ENCODE measurements at regions not wholly inside any gene's neighbourhood (a gene's known extent, or its start where the extent isn't known, plus 50 kb on each side); places are given as distances from the start of the nearest gene placed in this dataset.

DNA sequence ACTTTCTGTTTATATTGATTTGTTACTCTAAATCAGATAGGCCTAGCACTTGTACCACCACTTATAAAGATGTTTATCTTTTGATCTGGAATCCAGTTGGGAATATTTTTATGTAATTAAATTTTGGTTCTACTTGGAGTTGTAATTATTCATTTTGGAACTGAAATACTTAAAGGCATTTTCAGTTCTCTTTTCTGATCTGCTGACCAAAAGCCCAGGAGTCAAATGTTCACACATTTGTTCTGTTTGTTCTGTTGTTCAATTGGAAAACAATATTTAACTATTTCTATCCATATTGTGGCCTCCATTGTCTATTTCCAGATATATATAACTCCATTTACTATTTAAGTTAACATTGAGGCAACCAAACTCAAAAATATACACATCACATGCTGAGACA is 912.4 kb upstream of the EPHA6 start:
- Histone ChIP-seq H3K9ac (ENCODE audit: insufficient read depth in 1 of 2, low read depth in 2 of 2, low read length in 2 of 2) (no peak overlapping the region), H3K4me3 (no peak overlapping the region), H4K20me1 (replicated peaks; ENCODE audit: control insufficient read depth, insufficient read depth, low read length) (no peaks in the 10 kb centered on the region), H2AFZ (ENCODE audit: low read depth, low read length) (no peak overlapping the region), H3K4me2 (ENCODE audit: insufficient read depth, low read length) (no peak overlapping the region), H3K36me3 (ENCODE audit: control insufficient read depth, insufficient read depth, low read length) (no peaks in the 10 kb centered on the region), H3K4me1 (replicated peaks in 1 of 2; ENCODE audit: control insufficient read depth in 2 of 2, insufficient read depth in 2 of 2, low read length in 2 of 2) (no peaks in the 10 kb centered on the region), H3K79me2 (ENCODE audit: control insufficient read depth, insufficient read depth, low read length) (no peaks in the 10 kb centered on the region), H3K27me3 (ENCODE audit: control insufficient read depth in 2 of 2, insufficient read depth in 2 of 2, low read length in 2 of 2) (no peaks in the 10 kb centered on the region), H3K9me1 (ENCODE audit: control insufficient read depth, insufficient read depth, low read length) (no peaks in the 10 kb centered on the region), H3K9me3 (replicated peaks; ENCODE audit: control insufficient read depth, insufficient read depth, low read depth, low read length) (no peaks in the 10 kb centered on the region), H3K27ac (ENCODE audit: extremely low read depth, low read depth, low read length) (no peak overlapping the region)
- intact Hi-C loops (cut with micrococcal nuclease) (no loop called here), in situ Hi-C loops (cut with MboI) (no loop called here)
- no TSS peak for BruUV-seq (replicated peaks)
- no peak for FAIRE-seq
- ATAC-seq = no peak
- no peak for TF ChIP-seq TCF7L2 (IDR thresholded peaks at IDR 0.05; ENCODE audit: low read depth, low read length)
- no peak for TF ChIP-seq ASH1L (IDR thresholded peaks at IDR 0.05; ENCODE audit: borderline replicate concordance, low read depth, partially characterized antibody)
- TF ChIP-seq PPARD (CRISPR knock-in tag; IDR thresholded peaks at IDR 0.05) = no peak
- TF ChIP-seq RBM15 (IDR thresholded peaks at IDR 0.05; ENCODE audit: insufficient read depth, low read length) = no peak
- TF ChIP-seq BDP1 (IDR thresholded peaks at IDR 0.05; ENCODE audit: insufficient read depth, insufficient read length) = no peak
- TF ChIP-seq FOXK2 (conservative IDR thresholded peaks at IDR 0.05 in 1 of 2, IDR thresholded peaks at IDR 0.05 in 1 of 2; ENCODE audit: low read depth in 2 of 2) = no peak
- TF ChIP-seq, protein P1, sequence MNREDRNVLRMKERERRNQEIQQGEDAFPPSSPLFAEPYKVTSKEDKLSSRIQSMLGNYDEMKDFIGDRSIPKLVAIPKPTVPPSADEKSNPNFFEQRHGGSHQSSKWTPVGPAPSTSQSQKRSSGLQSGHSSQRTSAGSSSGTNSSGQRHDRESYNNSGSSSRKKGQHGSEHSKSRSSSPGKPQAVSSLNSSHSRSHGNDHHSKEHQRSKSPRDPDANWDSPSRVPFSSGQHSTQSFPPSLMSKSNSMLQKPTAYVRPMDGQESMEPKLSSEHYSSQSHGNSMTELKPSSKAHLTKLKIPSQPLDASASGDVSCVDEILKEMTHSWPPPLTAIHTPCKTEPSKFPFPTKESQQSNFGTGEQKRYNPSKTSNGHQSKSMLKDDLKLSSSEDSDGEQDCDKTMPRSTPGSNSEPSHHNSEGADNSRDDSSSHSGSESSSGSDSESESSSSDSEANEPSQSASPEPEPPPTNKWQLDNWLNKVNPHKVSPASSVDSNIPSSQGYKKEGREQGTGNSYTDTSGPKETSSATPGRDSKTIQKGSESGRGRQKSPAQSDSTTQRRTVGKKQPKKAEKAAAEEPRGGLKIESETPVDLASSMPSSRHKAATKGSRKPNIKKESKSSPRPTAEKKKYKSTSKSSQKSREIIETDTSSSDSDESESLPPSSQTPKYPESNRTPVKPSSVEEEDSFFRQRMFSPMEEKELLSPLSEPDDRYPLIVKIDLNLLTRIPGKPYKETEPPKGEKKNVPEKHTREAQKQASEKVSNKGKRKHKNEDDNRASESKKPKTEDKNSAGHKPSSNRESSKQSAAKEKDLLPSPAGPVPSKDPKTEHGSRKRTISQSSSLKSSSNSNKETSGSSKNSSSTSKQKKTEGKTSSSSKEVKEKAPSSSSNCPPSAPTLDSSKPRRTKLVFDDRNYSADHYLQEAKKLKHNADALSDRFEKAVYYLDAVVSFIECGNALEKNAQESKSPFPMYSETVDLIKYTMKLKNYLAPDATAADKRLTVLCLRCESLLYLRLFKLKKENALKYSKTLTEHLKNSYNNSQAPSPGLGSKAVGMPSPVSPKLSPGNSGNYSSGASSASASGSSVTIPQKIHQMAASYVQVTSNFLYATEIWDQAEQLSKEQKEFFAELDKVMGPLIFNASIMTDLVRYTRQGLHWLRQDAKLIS (CRISPR knock-in tag; IDR thresholded peaks at IDR 0.05) = no peak
- TF ChIP-seq HNRNPK (IDR thresholded peaks at IDR 0.05; ENCODE audit: low read depth, low read length, poor library complexity, severe bottlenecking) = no peak
- no peak for TF ChIP-seq ZBED1 (IDR thresholded peaks at IDR 0.05)
- no peak for TF ChIP-seq HDAC3 (IDR thresholded peaks at IDR 0.05; ENCODE audit: borderline replicate concordance, partially characterized antibody)
- TF ChIP-seq, protein P2, sequence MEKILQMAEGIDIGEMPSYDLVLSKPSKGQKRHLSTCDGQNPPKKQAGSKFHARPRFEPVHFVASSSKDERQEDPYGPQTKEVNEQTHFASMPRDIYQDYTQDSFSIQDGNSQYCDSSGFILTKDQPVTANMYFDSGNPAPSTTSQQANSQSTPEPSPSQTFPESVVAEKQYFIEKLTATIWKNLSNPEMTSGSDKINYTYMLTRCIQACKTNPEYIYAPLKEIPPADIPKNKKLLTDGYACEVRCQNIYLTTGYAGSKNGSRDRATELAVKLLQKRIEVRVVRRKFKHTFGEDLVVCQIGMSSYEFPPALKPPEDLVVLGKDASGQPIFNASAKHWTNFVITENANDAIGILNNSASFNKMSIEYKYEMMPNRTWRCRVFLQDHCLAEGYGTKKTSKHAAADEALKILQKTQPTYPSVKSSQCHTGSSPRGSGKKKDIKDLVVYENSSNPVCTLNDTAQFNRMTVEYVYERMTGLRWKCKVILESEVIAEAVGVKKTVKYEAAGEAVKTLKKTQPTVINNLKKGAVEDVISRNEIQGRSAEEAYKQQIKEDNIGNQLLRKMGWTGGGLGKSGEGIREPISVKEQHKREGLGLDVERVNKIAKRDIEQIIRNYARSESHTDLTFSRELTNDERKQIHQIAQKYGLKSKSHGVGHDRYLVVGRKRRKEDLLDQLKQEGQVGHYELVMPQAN (IDR thresholded peaks at IDR 0.05; ENCODE audit: borderline replicate concordance) = no peak
- no peak for TF ChIP-seq CREM (IDR thresholded peaks at IDR 0.05; ENCODE audit: low read depth)
- no peak for TF ChIP-seq RBM39 (optimal IDR thresholded peaks at IDR 0.05; ENCODE audit: low read depth, low read length)
- no peak for TF ChIP-seq MBD2 (IDR thresholded peaks at IDR 0.05; ENCODE audit: borderline replicate concordance, low read depth)
- no peak for TF ChIP-seq TAF7 (tag; IDR thresholded peaks at IDR 0.05)
- ChIA-PET POLR2A (no interaction called here), CTCF (ENCODE audit: low intra/inter-chr PET ratio) (no interaction called here)
- no peak for DNase-seq (ENCODE audit: extremely low read depth in 1 of 4, low spot score in 3 of 4)

Data from K562 (cell line).